NCI-H526 (cell line): ENCODE measurements at regions not wholly inside any gene's neighbourhood (a gene's known extent, or its start where the extent isn't known, plus 50 kb on each side); places are given as distances from the start of the nearest gene placed in this dataset.
A peak's percentile ranks its signal among the peaks of the same experiment; 100 is the strongest.

Experiments
- DNase-seq, 2 experiments: peaks; one replicate each; lab custom pipeline; 2025; lab: John Stamatoyannopoulos, UW

DNA sequence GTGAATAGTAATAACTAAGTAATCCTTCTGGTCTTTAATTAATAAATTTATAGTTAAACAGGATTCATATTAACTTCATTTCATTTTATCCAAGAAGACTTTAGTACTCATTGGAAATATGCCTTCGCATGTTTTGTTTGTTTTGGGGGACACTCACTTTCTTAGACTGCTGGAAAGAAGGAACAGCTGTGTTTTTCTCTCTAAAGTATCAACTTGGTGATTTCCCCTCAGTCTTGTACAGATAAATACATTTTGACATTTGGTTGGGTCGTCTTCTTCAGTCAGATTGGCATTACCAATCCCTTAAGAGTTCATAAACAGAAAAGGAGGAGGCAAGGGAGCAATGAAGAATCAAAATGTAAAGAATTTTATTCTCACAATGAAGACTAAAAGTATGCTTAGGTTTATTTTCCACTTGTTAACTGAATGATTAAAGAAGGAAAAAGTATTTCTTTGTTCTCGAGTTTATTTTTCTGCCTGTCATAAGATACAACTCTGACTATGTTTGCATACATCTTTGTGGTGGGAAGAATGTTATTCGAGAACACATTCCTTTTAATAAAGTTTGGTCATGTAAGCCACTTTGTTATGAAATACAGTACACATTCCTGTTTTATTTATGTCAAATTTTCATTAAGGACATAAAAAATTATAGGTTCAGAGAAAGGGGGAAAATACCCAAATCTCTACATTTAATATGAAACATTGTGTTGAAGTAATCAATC is 140.2 kb downstream of the GMNC start:
- no peak for DNase-seq

DNA sequence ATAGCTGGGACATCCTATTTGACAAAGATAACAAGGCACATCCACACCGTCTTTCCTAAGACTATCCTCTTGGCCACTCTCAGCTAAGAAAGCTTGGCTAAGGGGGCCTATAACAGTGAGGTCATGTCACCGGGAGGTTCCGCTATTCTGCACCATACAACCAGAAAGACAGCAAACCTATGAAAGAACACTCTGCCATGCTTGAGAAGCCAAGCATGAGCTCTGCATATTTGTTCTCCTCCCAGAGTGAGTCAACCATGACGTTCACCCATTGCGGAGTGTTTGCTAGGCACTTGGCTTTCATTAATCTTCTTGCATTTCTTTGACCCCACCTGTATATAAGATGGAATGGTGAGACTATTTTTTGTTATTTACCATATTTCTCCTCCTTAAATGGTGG is 141.2 kb downstream of the GMNC start:
- DNase-seq = peak in 1 of 2 experiments; percentile 24

DNA sequence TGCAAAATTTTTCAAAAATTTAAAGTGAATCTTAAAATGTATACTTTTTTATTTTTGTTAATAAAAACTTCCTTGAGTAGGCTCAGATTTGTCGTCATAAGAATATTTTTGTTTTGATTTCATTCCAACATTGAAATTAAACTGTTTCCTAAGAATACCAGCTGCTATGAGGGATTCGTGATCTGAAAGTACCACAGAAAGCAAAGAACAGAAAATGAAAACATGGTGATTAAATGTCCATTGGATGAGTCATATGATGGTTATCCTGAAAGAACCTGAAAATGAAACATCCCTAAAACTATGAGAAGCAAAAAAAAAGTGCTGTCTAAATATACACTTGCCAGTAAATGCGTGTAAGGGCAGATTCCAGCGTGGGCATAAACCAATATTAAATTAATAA is 143.8 kb downstream of the GMNC start:
- DNase-seq = no peak

DNA sequence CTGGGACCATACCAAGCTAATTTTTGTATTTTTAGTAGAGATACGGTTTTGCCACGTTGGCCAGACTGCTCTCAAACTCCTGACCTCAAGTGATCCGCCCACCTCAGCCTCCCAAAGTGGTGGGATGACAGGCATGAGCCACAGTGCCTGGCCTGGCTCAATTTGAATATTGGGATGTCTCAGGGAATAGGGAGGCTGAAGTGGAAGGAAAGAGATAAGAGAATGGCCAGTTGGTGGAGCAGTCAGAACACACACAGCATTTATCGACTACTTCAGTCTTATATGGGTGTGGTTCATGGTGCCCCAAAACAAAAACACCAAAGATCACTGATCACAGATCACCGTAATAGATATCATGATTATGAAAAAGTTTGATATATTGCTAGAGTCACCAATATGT is 144.4 kb downstream of the GMNC start:
- no peak for DNase-seq

DNA sequence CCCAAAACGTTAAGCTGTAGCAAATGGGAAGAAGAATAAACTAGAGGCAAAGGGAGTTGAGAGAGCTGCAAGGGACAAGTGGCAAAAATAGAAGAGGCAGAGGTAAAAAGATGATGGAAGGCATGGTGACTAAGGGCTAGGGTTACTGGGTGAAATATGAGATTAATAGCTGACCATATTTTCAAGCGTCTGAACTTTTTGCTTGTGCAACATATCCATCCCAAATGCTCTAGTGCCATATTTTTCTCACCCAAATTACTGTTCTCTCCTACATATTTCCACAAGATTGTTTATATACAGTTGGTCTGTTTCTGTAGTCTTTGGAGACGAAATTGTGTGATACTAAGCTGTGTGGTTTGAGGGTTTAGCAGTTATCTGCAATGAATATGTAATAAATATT is 145.5 kb downstream of the GMNC start:
- DNase-seq = no peak

DNA sequence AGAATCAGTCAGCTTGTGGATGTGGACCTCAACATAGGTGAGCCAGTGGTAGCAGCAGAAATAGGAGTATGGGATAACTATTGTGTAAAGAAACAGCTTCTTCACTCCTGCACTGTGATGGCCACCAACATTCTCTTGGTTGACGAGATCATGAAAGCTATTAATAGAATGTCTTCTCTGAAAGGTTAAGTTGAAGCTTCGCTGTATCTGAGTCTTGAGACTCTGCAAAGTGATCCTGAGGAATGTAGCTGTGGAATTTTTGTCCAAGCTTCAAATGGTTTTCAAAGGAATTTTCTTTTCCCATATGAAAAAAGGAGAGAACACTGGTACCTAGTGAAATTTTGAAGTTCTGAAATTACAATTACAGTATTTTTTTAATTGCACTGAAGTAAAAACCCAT is 146.3 kb downstream of the GMNC start:
- no peak for DNase-seq

DNA sequence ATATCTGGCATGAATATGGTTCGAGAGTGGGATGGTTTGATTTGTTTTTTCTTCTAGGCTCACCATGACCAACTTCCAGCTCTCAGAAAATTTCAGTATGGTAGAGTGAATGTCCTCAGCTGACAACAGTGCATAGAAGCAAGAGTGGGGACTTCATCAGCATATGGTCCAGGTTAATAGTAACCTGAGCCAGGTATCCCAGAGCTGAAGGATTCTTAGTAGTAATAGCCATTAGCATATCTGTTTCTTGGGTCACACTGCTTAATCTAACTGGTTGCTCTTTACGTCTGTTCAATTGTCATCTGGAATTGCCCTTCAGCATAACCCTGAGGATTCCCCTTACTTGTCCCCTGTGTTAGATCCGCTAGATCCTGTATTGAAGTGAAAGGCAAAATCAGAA is 151.8 kb downstream of the GMNC start:
- DNase-seq = no peak

DNA sequence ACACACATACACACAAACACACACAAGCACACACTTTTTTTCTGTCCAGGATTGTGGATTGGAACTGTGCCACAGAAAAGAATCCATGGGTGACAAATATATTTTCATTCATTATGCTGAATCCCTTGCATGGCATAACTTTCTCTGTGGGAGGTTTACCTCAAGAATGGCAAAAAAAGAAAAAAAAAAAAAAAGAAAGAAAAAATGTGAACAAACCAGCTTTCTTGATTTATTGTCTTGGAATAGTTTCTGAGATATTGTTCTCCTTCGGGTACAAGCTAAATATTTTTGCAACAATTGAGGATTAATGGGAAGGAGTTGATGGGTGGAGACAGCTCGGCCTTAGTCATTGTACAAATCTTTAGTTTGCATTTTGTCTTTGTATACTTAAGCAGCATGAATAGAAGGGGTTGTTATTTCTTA is 153.1 kb downstream of the GMNC start:
- DNase-seq = no peak
